GM18907 (cell line): ENCODE measurements at regions not wholly inside any gene's neighbourhood (a gene's known extent, or its start where the extent isn't known, plus 50 kb on each side); places are given as distances from the start of the nearest gene placed in this dataset.
A peak's percentile ranks its signal among the peaks of the same experiment; 100 is the strongest.
"Not testable (repeated sequence)": the region's sequence is repeated elsewhere in the genome, so short reads cannot be mapped to it uniquely, and the experiment has no call there.

Experiments used
- ATAC-seq: cut with Tn5 transposase; IDR thresholded peaks from one replicate; pipeline ENCODE4 v1.9.1; 2021; ENCODE audit warnings: mild to moderate bottlenecking, moderate library complexity; ENCODE audit not compliant: unreplicated experiment

- ATAC-seq: no peak
Measured at GRCh38 chr4:138412847-138413246, 170.7 kb upstream of the SLC7A11 start.

- no peak for ATAC-seq
Measured at GRCh38 chr4:138410266-138410665, 168.1 kb upstream of the SLC7A11 start.

- ATAC-seq: peak; percentile 28
Measured at GRCh38 chr4:138409670-138410069, 167.5 kb upstream of the SLC7A11 start.

- no peak for ATAC-seq
Measured at GRCh38 chr4:138408758-138409157, 166.6 kb upstream of the SLC7A11 start.

- no peak for ATAC-seq
Measured at GRCh38 chr4:138407329-138407728, 165.2 kb upstream of the SLC7A11 start.

GRCh38 chr4:138406876-138407275, 164.7 kb upstream of the SLC7A11 start:
- no peak for ATAC-seq

- ATAC-seq: peak; percentile 84
Measured at GRCh38 chr4:138405934-138406567, 163.9 kb upstream of the SLC7A11 start.

- ATAC-seq: peak; percentile 78
Measured at GRCh38 chr4:138405466-138405891, 163.3 kb upstream of the SLC7A11 start.

GRCh38 chr4:138404801-138405200, 162.7 kb upstream of the SLC7A11 start:
- ATAC-seq: no peak

GRCh38 chr4:138404251-138404650, 162.1 kb upstream of the SLC7A11 start:
- no peak for ATAC-seq

GRCh38 chr4:138401334-138401733, 159.2 kb upstream of the SLC7A11 start:
- no peak for ATAC-seq

GRCh38 chr4:138400543-138400942, 158.4 kb upstream of the SLC7A11 start:
- no peak for ATAC-seq

GRCh38 chr4:138400066-138400465, 157.9 kb upstream of the SLC7A11 start:
- ATAC-seq: no peak

- no peak for ATAC-seq
Measured at GRCh38 chr4:138399081-138399480, 156.9 kb upstream of the SLC7A11 start.

GRCh38 chr4:138398322-138398721, 156.2 kb upstream of the SLC7A11 start:
- ATAC-seq: no peak

GRCh38 chr4:138393886-138394610, 151.9 kb upstream of the SLC7A11 start:
- no peak for ATAC-seq

- ATAC-seq: peak; percentile 67
Measured at GRCh38 chr4:138392751-138393308, 150.7 kb upstream of the SLC7A11 start.

GRCh38 chr4:138389976-138390685, 148.0 kb upstream of the SLC7A11 start:
- ATAC-seq: no peak

- ATAC-seq: no peak
Measured at GRCh38 chr4:138374947-138375346, 132.8 kb upstream of the SLC7A11 start.

- ATAC-seq: no peak
Measured at GRCh38 chr4:138367942-138368341, 125.8 kb upstream of the SLC7A11 start.

- ATAC-seq: not testable (repeated sequence)
Measured at GRCh38 chr4:138352446-138352845, 110.3 kb upstream of the SLC7A11 start.

GRCh38 chr4:138348055-138348454, 105.9 kb upstream of the SLC7A11 start:
- peak; percentile 80 for ATAC-seq
